NCI-H1105 (cell line): ENCODE measurements at regions not wholly inside any gene's neighbourhood (a gene's known extent, or its start where the extent isn't known, plus 50 kb on each side); places are given as distances from the start of the nearest gene placed in this dataset.
A peak's percentile ranks its signal among the peaks of the same experiment; 100 is the strongest.

ENCODE experiments used
- DNase-seq: peaks from one replicate; lab custom pipeline; 2025; lab: John Stamatoyannopoulos, UW

DNA sequence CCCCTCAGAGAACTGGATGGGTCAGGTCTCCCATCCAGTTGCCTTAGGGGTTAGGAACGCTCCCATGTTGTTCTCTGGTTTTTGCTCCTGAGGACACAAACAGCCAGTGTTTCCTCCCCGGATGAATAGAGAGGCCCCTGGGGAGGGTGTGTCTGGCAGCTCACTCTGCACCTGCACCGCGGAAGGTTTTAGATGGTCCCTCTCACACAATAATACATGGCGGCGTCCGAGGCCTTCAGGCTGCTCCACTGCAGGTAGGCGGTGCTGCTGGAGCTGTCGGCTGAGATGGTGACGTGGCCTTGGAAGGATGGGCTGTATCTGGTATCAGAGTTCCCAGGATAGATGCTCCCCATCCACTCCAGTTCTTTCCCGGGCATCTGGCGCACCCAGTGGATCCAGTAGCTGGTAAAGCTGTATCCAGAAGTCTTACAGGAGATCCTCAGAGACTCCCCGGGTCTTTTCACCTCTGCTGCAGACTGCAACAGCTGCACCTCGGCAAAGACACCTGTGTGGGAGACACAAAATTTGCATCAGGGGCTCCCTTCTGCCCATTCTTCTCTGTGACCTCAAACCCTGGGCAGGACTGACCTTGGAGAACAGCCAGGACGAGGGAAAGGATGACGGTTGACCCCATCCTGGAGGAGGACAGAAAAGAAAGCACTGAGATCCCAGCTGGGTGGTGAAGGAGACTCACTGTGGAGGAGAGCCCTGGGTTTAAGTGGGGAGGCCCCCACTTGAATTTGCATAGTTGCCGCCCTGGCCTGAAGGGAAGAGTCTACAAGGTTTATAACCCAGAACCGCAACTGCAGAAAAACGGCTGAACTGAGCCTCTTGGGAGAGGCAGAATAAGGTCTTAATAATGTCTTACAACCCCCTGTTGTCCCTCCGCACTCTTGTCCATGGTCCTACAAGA lies 1324.8 kb downstream of the TMEM121 start:
- DNase-seq, result no peak

DNA sequence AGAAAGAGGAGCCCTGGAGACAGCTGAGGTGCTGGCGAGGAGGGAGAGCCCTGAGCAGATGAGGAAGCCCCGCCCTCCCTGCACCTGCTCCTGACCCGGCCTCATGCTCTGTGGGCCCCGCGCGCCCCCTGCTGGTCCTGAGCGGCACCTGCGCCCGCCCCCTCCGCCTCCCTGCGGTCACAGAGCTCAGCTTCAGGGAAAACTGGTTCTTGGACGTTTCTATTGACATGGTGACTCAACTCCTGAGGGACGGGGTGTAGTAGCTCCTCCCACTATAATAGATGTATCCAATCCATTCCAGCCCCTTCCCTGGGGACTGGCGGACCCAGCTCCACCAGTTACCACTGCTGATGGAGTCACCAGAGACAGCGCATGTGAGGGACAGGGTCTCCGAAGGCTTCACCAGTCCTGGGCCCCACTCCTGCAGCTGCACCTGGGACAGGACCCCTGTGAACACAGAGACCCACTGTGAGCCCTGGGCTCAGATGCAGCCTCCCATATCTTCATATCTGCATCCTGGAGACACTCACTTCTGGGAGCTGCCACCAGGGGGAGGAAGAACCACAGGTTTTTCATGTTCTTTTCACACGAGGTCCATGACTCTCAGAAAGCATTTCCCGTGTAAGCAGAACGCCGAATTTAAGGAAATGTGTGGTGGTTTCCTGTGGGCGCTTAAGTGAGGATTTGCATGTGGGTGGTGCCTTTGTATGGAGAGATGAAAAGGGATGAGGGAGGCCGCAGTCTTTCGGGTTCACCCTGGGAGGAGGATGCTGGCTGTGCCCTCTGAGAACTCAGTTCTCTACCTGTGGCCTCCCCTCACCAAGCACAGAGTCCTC lies 1346.4 kb downstream of the TMEM121 start:
- DNase-seq, result peak; percentile 81

DNA sequence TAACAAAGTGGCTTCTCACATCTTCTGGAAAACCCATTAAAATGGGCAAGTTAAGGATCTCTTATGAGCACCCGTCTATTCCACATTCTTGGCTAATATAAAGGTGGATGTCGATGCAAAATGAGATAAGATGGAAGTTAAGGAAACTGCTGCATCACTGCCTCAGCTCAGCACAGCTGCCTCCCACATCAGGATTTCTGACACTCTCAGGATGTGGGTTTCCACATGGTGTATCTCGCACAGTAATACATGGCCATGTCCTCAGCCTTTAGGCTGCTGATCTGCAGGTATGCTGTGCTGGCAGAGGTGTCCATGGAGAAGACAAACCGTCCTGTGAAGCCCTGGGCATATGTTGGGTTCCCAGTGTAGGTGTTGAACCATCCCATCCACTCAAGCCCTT lies 1348.0 kb downstream of the TMEM121 start:
- DNase-seq, result no peak

DNA sequence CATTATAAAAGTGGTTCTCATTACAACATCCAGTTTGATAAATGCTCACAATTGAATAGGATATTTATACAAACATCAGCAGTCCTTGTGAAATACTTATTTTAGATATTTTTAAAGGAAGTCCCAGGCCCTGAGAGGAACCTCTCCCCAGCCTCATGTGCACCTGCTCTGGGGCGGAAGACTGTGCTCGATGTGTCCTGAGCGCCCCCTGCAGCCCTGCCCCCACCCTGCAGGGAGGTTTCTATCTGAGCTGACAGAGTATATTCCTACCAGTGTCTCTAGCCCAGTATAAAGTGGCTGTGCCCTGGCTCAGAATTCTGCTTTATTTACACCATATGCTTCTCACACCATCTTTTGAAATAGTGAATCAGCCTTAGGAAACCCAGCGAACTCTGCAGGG lies 1349.1 kb downstream of the TMEM121 start:
- no peak for DNase-seq

DNA sequence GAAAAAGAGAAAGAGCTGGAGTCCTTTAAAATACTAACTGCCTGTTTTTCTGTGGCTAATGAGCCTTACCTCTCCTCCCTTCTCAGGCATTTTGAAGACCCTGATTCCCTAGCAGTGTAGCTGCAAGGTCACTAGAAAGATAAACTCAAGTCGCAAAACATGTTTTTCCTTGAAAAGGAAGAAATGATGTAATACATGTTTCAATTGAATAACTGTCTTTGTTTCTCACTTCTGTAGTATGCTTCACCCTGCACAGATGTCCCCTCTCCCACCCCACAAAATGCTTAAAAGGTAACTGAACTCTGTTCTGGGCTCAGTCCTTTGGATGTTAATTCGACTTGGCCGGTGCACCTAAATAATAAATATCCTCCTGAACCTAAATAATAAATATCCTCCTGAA lies 1350.3 kb downstream of the TMEM121 start:
- DNase-seq, result no peak

DNA sequence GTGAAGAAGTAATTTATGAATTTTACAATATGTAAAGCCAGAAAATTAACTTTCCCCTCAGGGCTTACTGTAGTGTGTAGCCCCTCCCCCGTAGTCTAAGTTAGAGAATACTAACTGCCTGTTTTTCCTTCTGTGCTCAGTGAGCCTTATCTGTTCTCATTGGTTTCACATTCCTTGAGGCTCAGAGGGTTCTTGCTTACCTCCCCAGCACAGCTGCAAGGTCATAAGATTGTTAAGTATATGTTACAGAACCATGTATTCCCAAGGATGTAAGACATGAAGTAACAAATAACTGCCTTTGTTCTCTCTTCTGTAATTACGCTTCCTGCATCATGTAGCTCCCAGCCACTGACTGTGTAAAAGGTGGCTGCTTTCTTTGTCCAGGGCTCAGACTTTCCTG lies 1351.1 kb downstream of the TMEM121 start:
- DNase-seq, result no peak

DNA sequence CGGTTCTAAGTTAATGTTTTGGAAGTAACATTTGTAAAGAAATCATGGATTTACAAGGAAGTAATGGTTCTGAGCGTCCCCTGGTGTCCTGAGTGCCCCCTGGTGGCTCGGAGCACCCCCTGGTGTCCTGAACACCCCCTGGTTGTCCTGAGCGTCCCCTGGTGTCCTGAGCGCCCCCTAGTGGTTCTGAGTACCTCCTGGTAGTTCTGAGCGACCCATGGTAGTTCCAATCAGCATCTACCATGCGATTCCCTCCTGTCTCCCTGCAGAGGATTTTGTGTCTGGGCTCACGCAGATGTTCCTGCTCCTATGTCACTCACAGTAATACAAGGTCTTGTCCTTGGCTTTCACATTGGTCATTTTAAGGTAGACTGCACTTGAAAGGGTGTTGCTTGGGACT lies 1352.9 kb downstream of the TMEM121 start:
- DNase-seq, result no peak

DNA sequence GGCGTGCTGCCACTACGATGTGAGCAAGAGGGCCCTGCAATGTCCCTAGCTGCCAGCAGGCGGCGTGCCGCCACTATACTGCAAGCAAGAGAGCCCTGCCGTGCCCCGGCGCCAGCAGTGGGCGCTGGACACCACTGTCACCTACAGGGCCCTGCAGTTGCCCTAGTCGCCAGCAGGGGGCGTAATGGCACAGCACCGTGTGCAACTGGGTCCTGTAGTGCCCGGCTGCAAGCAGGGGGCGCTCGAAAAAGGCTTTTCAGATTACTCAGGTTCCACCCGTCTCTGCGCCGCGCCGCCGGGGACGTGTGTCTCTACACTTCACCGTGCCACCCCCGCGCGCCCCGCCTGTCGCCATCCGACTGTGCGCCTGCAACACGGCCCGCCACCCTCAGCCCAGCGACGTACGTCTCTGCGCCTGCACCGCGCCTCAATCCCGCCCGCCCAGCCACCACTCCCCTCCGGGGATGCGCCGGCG lies 1356.9 kb downstream of the TMEM121 start:
- no peak for DNase-seq
